ENCODE measurements at regions not wholly inside any gene's neighbourhood (a gene's known extent, or its start where the extent isn't known, plus 50 kb on each side); places are given as distances from the start of the nearest gene placed in this dataset.
"Not testable (repeated sequence)": the region's sequence is repeated elsewhere in the genome, so short reads cannot be mapped to it uniquely, and the experiment has no call there.

GRCh38 chr3:66559924-66560323, 59.1 kb upstream of the LRIG1 start:
- H3K9me3 ChIP-seq (replicated peaks; ENCODE audit: control insufficient read depth, insufficient read depth, low read depth, low read length); FAIRE-seq; in situ Hi-C loops (cut with MboI); H3K4me1 ChIP-seq (replicated peaks in 1 of 2; ENCODE audit: control insufficient read depth in 2 of 2, insufficient read depth in 2 of 2, low read length in 2 of 2); H3K27me3 ChIP-seq (ENCODE audit: control insufficient read depth in 2 of 2, insufficient read depth in 2 of 2, low read length in 2 of 2); POLR2A ChIA-PET; H4K20me1 ChIP-seq (replicated peaks; ENCODE audit: control insufficient read depth, insufficient read depth, low read length); H3K79me2 ChIP-seq (ENCODE audit: control insufficient read depth, insufficient read depth, low read length); H2AFZ ChIP-seq (ENCODE audit: low read depth, low read length); H3K36me3 ChIP-seq (ENCODE audit: control insufficient read depth, insufficient read depth, low read length); BruUV-seq (replicated peaks); ATAC-seq; CTCF ChIA-PET (ENCODE audit: low intra/inter-chr PET ratio); H3K4me2 ChIP-seq (ENCODE audit: insufficient read depth, low read length); H3K4me3 ChIP-seq; H3K9ac ChIP-seq (ENCODE audit: insufficient read depth in 1 of 2, low read depth in 2 of 2, low read length in 2 of 2); DNase-seq (ENCODE audit: extremely low read depth in 1 of 4, low spot score in 3 of 4); H3K9me1 ChIP-seq (ENCODE audit: control insufficient read depth, insufficient read depth, low read length); H3K27ac ChIP-seq (ENCODE audit: extremely low read depth, low read depth, low read length): not testable (repeated sequence)
- intact Hi-C loops (cut with micrococcal nuclease), result loop anchor here (10.0 kb wide), 1 partner anchor 55 kb away; the partner anchor contains the start of gene LRIG1
- WGBS (ENCODE audit: insufficient coverage, low coverage, missing lambda C conversion rate), result 2% methylated on average over 4 of the region's 4 CpGs

- intact Hi-C loops (cut with micrococcal nuclease), result loop anchor here (10.0 kb wide), 1 partner anchor 57 kb away; the partner anchor contains the start of gene LRIG1
- Histone ChIP-seq H3K9me3 (replicated peaks; ENCODE audit: control insufficient read depth, insufficient read depth, low read depth, low read length) (no peaks in the 10 kb centered on the region), H3K27me3 (ENCODE audit: control insufficient read depth in 2 of 2, insufficient read depth in 2 of 2, low read length in 2 of 2) (no peaks in the 10 kb centered on the region), H3K4me2 (ENCODE audit: insufficient read depth, low read length) (no peak overlapping the region), H3K79me2 (ENCODE audit: control insufficient read depth, insufficient read depth, low read length) (no peaks in the 10 kb centered on the region), H3K9me1 (ENCODE audit: control insufficient read depth, insufficient read depth, low read length) (no peaks in the 10 kb centered on the region), H3K4me1 (replicated peaks in 1 of 2; ENCODE audit: control insufficient read depth in 2 of 2, insufficient read depth in 2 of 2, low read length in 2 of 2) (no peaks in the 10 kb centered on the region), H3K27ac (ENCODE audit: extremely low read depth, low read depth, low read length) (no peak overlapping the region), H3K9ac (ENCODE audit: insufficient read depth in 1 of 2, low read depth in 2 of 2, low read length in 2 of 2) (no peak overlapping the region), H3K36me3 (ENCODE audit: control insufficient read depth, insufficient read depth, low read length) (no peaks in the 10 kb centered on the region), H3K4me3 (no peak overlapping the region), H4K20me1 (replicated peaks; ENCODE audit: control insufficient read depth, insufficient read depth, low read length) (no peaks in the 10 kb centered on the region), H2AFZ (ENCODE audit: low read depth, low read length) (no peak overlapping the region)
- no peak for TF ChIP-seq TRIM28 (IDR thresholded peaks at IDR 0.05)
- TF ChIP-seq KDM2B (CRISPR knock-in tag; IDR thresholded peaks at IDR 0.05), result no peak
- DNase-seq (ENCODE audit: extremely low read depth in 1 of 4, low spot score in 3 of 4), result no peak
- FAIRE-seq, result no peak
- ChIA-PET POLR2A (no interaction called here), CTCF (ENCODE audit: low intra/inter-chr PET ratio) (no interaction called here)
- no peak for ATAC-seq
- BruUV-seq (replicated peaks), result no TSS peak
- in situ Hi-C loops (cut with MboI), result no loop called here
Measured at GRCh38 chr3:66561367-66561766, 60.5 kb upstream of the LRIG1 start.
